H9 (cell line): ENCODE measurements at regions not wholly inside any gene's neighbourhood (a gene's known extent, or its start where the extent isn't known, plus 50 kb on each side); places are given as distances from the start of the nearest gene placed in this dataset.

ENCODE experiments used
- DNase-seq: peaks from one replicate; pipeline ENCODE4 v3.0.0-alpha.2; 2017
- H2AFZ ChIP-seq: one replicate; pipeline ENCODE4 v1.6.1; 2013; ENCODE audit warnings: mild to moderate bottlenecking, low read length, control low read depth, moderate library complexity
- H2AK5ac ChIP-seq: 2 replicates; pipeline ENCODE4 v1.6.1; 2013; ENCODE audit warnings: low read length, control low read depth, mixed read lengths; ENCODE audit not compliant: insufficient read length
- H2BK120ac ChIP-seq: one replicate; pipeline ENCODE4 v1.6.1; 2013; ENCODE audit warnings: low read depth, mild to moderate bottlenecking, low read length, control low read depth, inconsistent platforms; ENCODE audit not compliant: poor library complexity, severe bottlenecking
- H2BK12ac ChIP-seq: 2 replicates; pipeline ENCODE4 v1.6.1; 2013; ENCODE audit warnings: low read length, control low read depth, mixed read lengths, low read depth; ENCODE audit not compliant: insufficient read length
- H2BK15ac ChIP-seq: 2 replicates; pipeline ENCODE4 v1.6.1; 2013; ENCODE audit warnings: low read depth, low read length, control low read depth
- H2BK20ac ChIP-seq: one replicate; pipeline ENCODE4 v1.6.1; 2013; ENCODE audit warnings: low read depth, mild to moderate bottlenecking, low read length, control low read depth, inconsistent platforms; ENCODE audit not compliant: poor library complexity, severe bottlenecking
- H2BK5ac ChIP-seq: 2 replicates; pipeline ENCODE4 v1.6.1; 2013; ENCODE audit warnings: low read length, control low read depth, mixed read lengths; ENCODE audit not compliant: insufficient read length
- H3K14ac ChIP-seq: 2 replicates; pipeline ENCODE4 v1.6.1; 2013; ENCODE audit warnings: low read length, control low read depth; ENCODE audit not compliant: insufficient read depth
- H3K18ac ChIP-seq: 2 replicates; pipeline ENCODE4 v1.6.1; 2013; ENCODE audit warnings: low read depth, mild to moderate bottlenecking, mixed read lengths, low read length, control low read depth; ENCODE audit not compliant: insufficient read length
- H3K23ac ChIP-seq: 2 replicates; pipeline ENCODE4 v1.6.1; 2013; ENCODE audit warnings: low read length, control low read depth, mixed read lengths, low read depth; ENCODE audit not compliant: insufficient read length
- H3K23me2 ChIP-seq: 2 replicates; pipeline ENCODE4 v1.6.1; 2013; ENCODE audit warnings: low read depth, mild to moderate bottlenecking, mixed read lengths, low read length, control low read depth; ENCODE audit not compliant: insufficient read length, poor library complexity, severe bottlenecking
- H3K27ac ChIP-seq: 2 replicates; pipeline ENCODE4 v1.5.1; 2013; ENCODE audit warnings: low read length, control low read depth, mixed read lengths, low read depth; ENCODE audit not compliant: insufficient read length
- H3K27me3 ChIP-seq: 2 replicates; pipeline ENCODE4 v1.6.1; 2013; ENCODE audit warnings: low read length, control low read depth, inconsistent platforms; ENCODE audit not compliant: insufficient read depth
- H3K4ac ChIP-seq: 2 replicates; pipeline ENCODE4 v1.6.1; 2013; ENCODE audit warnings: low read depth, mild to moderate bottlenecking, control low read depth, inconsistent platforms, low read length, moderate library complexity
- H3K4me1 ChIP-seq: 2 replicates; pipeline ENCODE4 v1.6.1; 2013; ENCODE audit warnings: low read length, control low read depth, inconsistent platforms; ENCODE audit not compliant: insufficient read depth
- H3K4me2 ChIP-seq: 2 replicates; pipeline ENCODE4 v1.6.1; 2013; ENCODE audit warnings: low read length, control low read depth, mixed read lengths; ENCODE audit not compliant: insufficient read length, insufficient read depth
- H3K56ac ChIP-seq: 2 replicates; pipeline ENCODE4 v1.6.1; 2013; ENCODE audit warnings: low read depth, mild to moderate bottlenecking, mixed read lengths, low read length, control low read depth; ENCODE audit not compliant: insufficient read length
- H3K79me1 ChIP-seq: 2 replicates; pipeline ENCODE4 v1.6.1; 2013; ENCODE audit warnings: low read depth, mild to moderate bottlenecking, moderate library complexity, low read length, control low read depth, inconsistent platforms; ENCODE audit not compliant: insufficient read depth, poor library complexity, severe bottlenecking
- H3K79me2 ChIP-seq: 2 replicates; pipeline ENCODE4 v1.6.1; 2013; ENCODE audit warnings: low read length, control low read depth, inconsistent platforms; ENCODE audit not compliant: insufficient read depth
- H3K9ac ChIP-seq: 2 replicates; pipeline ENCODE4 v1.6.1; 2013; ENCODE audit warnings: low read length, control low read depth, mixed read lengths; ENCODE audit not compliant: insufficient read length; ENCODE audit errors: extremely low read depth
- H3K9me3 ChIP-seq: one replicate; pipeline ENCODE4 v1.6.1; 2013; ENCODE audit warnings: low read depth, low read length, inconsistent platforms; ENCODE audit not compliant: control insufficient read depth
- H3T11ph ChIP-seq: one replicate; pipeline ENCODE4 v1.6.1; 2013; ENCODE audit warnings: mild to moderate bottlenecking, low read length, control low read depth, inconsistent platforms
- H4K20me1 ChIP-seq: one replicate; pipeline ENCODE4 v1.6.1; 2013; ENCODE audit not compliant: control insufficient read depth, insufficient read length, insufficient read depth
- H4K5ac ChIP-seq: 2 replicates; pipeline ENCODE4 v1.6.1; 2013; ENCODE audit warnings: low read depth, mild to moderate bottlenecking, mixed read lengths, low read length, control low read depth; ENCODE audit not compliant: insufficient read length
- H4K8ac ChIP-seq: replicated peaks from 2 replicates; pipeline ENCODE4 v1.6.1; 2013; ENCODE audit warnings: low read length, control low read depth, mixed read lengths, low read depth; ENCODE audit not compliant: insufficient read length
- H4K91ac ChIP-seq: 2 replicates; pipeline ENCODE4 v1.6.1; 2013; ENCODE audit warnings: low read depth, mild to moderate bottlenecking, moderate library complexity, mixed read lengths, low read length, control low read depth; ENCODE audit not compliant: insufficient read length
- H3K27ac Mint-ChIP-seq, 3 experiments: 2 replicates in 2 of 3; 3 replicates in 1 of 3; pipeline ENCODE4 v1.8.0; 2020 to 2021; ENCODE audit warnings: mixed read lengths in 3 of 3, mild to moderate bottlenecking in 1 of 3, moderate library complexity in 1 of 3
- H3K27me3 Mint-ChIP-seq: 2 replicates; pipeline ENCODE4 v1.8.0; 2021; ENCODE audit warnings: low read depth, mild to moderate bottlenecking, moderate library complexity, mixed read lengths
- H3K36me3 Mint-ChIP-seq, 3 experiments: 2 replicates in 2 of 3; 3 replicates in 1 of 3; pipeline ENCODE4 v1.8.0; 2020 to 2021; ENCODE audit warnings: low read depth in 3 of 3, mixed read lengths in 3 of 3; ENCODE audit not compliant: insufficient read depth in 1 of 3
- H3K4me1 Mint-ChIP-seq, 2 experiments: 2 replicates each; pipeline ENCODE4 v1.8.0; 2020; ENCODE audit warnings: mixed read lengths in 2 of 2
- H3K4me3 Mint-ChIP-seq, 2 experiments: 2 replicates in 1 of 2; 3 replicates in 1 of 2; pipeline ENCODE4 v1.8.0; 2020 to 2021; ENCODE audit warnings: mild to moderate bottlenecking in 2 of 2, mixed read lengths in 2 of 2, moderate library complexity in 1 of 2
- H3K9me3 Mint-ChIP-seq, 2 experiments: 2 replicates in 1 of 2; 3 replicates in 1 of 2; pipeline ENCODE4 v1.8.0; 2020; ENCODE audit warnings: mild to moderate bottlenecking in 2 of 2, mixed read lengths in 2 of 2, moderate library complexity in 1 of 2
- whole genome bisulfite sequencing: extraction: QIAGEN DNeasy Blood & Tissue Kit; methylation state at CpG from one replicate; pipeline ENCODE4 v1.1.7; 2013; ENCODE audit warnings: missing lambda C conversion rate, low lambda C conversion rate, mixed read lengths; ENCODE audit not compliant: insufficient read length; ENCODE audit errors: extremely low coverage; 5-methylcytosine and 5-hydroxymethylcytosine counted together
- TF ChIP-seq, protein P1 (sequence below): fragments of 200-600 bp; sonication (generic); conservative IDR thresholded peaks from 3 replicates; pipeline ENCODE4 v1.8.0; 2021; ENCODE audit warnings: antibody characterized with exemption, mild to moderate bottlenecking

DNA sequence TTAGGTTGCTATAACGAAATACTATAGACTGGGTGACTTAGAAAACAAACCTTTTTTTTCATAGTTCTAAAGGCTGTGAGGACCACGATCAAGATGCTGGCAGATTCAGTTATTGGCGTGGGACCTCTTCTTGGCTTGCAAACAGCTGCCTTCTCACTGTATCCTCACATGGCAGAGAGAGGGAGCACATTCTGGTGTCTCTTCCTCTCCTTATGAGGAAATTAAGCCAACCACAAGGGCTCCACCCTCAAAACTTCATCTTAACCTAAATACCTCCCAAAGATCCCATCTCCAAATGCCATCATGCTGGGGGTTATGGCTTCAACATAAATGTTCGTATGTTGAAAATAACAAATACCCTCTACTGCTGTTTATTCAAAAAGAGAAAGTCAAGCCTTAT is 197.1 kb downstream of the CEMIP2 start:
- H3K14ac ChIP-seq, result no peak overlapping the region
- H2BK12ac ChIP-seq, result no peak overlapping the region
- Mint-ChIP-seq H3K9me3 (no peaks in the 10 kb centered on the region), H3K36me3 (no peaks in the 10 kb centered on the region), H3K4me1 (peaks cover 0 to 5% of the 10 kb centered on the region in 2 experiments; a peak in 1 of 4 replicates), H3K27ac (no peak overlapping the region), H3K27me3 (no peaks in the 10 kb centered on the region), H3K4me3 (no peak overlapping the region)
- no peaks in the 10 kb centered on the region for H3K79me2 ChIP-seq
- H2BK120ac ChIP-seq, result no peak overlapping the region
- no peak overlapping the region for H2AFZ ChIP-seq
- H4K91ac ChIP-seq, result no peak overlapping the region
- H3K4me1 ChIP-seq, result no peaks in the 10 kb centered on the region
- no peaks in the 10 kb centered on the region for H3K79me1 ChIP-seq
- H3K27ac ChIP-seq, result no peak overlapping the region
- no peaks in the 10 kb centered on the region for H4K20me1 ChIP-seq
- no peaks in the 10 kb centered on the region for H3K27me3 ChIP-seq
- H3K9ac ChIP-seq, result no peak overlapping the region
- no peak overlapping the region for H2BK20ac ChIP-seq
- H3T11ph ChIP-seq, result no peak overlapping the region
- no peaks in the 10 kb centered on the region for H3K23me2 ChIP-seq
- no peak overlapping the region for H2BK5ac ChIP-seq
- no peak overlapping the region for H2BK15ac ChIP-seq
- no peak overlapping the region for H3K4ac ChIP-seq
- TF ChIP-seq, protein P1, sequence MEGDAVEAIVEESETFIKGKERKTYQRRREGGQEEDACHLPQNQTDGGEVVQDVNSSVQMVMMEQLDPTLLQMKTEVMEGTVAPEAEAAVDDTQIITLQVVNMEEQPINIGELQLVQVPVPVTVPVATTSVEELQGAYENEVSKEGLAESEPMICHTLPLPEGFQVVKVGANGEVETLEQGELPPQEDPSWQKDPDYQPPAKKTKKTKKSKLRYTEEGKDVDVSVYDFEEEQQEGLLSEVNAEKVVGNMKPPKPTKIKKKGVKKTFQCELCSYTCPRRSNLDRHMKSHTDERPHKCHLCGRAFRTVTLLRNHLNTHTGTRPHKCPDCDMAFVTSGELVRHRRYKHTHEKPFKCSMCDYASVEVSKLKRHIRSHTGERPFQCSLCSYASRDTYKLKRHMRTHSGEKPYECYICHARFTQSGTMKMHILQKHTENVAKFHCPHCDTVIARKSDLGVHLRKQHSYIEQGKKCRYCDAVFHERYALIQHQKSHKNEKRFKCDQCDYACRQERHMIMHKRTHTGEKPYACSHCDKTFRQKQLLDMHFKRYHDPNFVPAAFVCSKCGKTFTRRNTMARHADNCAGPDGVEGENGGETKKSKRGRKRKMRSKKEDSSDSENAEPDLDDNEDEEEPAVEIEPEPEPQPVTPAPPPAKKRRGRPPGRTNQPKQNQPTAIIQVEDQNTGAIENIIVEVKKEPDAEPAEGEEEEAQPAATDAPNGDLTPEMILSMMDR, result no peak
- H3K23ac ChIP-seq, result no peak overlapping the region
- DNase-seq, result no peak
- H3K18ac ChIP-seq, result no peak overlapping the region
- no CpG with 5 or more reads among the region's 4 CpGs for WGBS
- H4K8ac ChIP-seq, result no peak overlapping the region
- H4K5ac ChIP-seq, result no peak overlapping the region
- no peak overlapping the region for H2AK5ac ChIP-seq
- H3K4me2 ChIP-seq, result no peak overlapping the region
- no peaks in the 10 kb centered on the region for H3K9me3 ChIP-seq
- H3K56ac ChIP-seq, result no peak overlapping the region
